Muscle of leg (tissue), 3 donors: ENCODE measurements at regions not wholly inside any gene's neighbourhood (a gene's known extent, or its start where the extent isn't known, plus 50 kb on each side); places are given as distances from the start of the nearest gene placed in this dataset.
"Not testable (repeated sequence)": the region's sequence is repeated elsewhere in the genome, so short reads cannot be mapped to it uniquely, and the experiment has no call there.

Source experiments
- DNase-seq: peaks from one replicate; pipeline ENCODE4 v3.0.0; 2013
- H3K27ac ChIP-seq: one replicate; pipeline ENCODE4 v1.5.1; 2013; ENCODE audit warnings: mild to moderate bottlenecking, low read length, control low read depth
- H3K27me3 ChIP-seq: one replicate; pipeline ENCODE4 v1.6.1; 2013; ENCODE audit warnings: low read length; ENCODE audit not compliant: control insufficient read depth, insufficient read depth
- H3K36me3 ChIP-seq: one replicate; pipeline ENCODE4 v1.6.1; 2013; ENCODE audit warnings: low read length; ENCODE audit not compliant: control insufficient read depth, insufficient read depth
- H3K4me1 ChIP-seq: one replicate; pipeline ENCODE4 v1.6.1; 2013; ENCODE audit warnings: low read length; ENCODE audit not compliant: control insufficient read depth, insufficient read depth
- H3K4me3 ChIP-seq: one replicate; pipeline ENCODE4 v1.5.1; 2013; ENCODE audit warnings: low read length, control low read depth
- H3K9me3 ChIP-seq: replicated peaks from 2 replicates; pipeline ENCODE4 v1.6.1; 2013; ENCODE audit warnings: low read depth, low read length; ENCODE audit not compliant: control insufficient read depth
- WGBS: methylation state at CpG from one replicate; pipeline ENCODE4 v1.1.5; 2013; ENCODE audit warnings: missing lambda C conversion rate; ENCODE audit not compliant: insufficient coverage; 5-methylcytosine and 5-hydroxymethylcytosine counted together

GRCh38 chr6:30819297-30819917, 64.9 kb upstream of the DDR1 start:
- no peaks in the 10 kb centered on the region for H3K9me3 ChIP-seq
- H3K36me3 ChIP-seq: no peaks in the 10 kb centered on the region
- 97% methylated on average over 8 of the region's 10 CpGs for WGBS
- no peak overlapping the region for H3K4me3 ChIP-seq
- no peak overlapping the region for H3K27ac ChIP-seq
- H3K27me3 ChIP-seq: no peaks in the 10 kb centered on the region
- no peak for DNase-seq
- no peaks in the 10 kb centered on the region for H3K4me1 ChIP-seq

- H3K4me3 ChIP-seq: no peak overlapping the region
- no peaks in the 10 kb centered on the region for H3K9me3 ChIP-seq
- H3K27me3 ChIP-seq: no peaks in the 10 kb centered on the region
- H3K27ac ChIP-seq: no peak overlapping the region
- no peaks in the 10 kb centered on the region for H3K4me1 ChIP-seq
- DNase-seq: peak; percentile 69
- no peaks in the 10 kb centered on the region for H3K36me3 ChIP-seq
- WGBS: 17% methylated on average over 1 of the region's 4 CpGs
Observed at GRCh38 chr6:30818391-30818841, 65.9 kb upstream of the DDR1 start.

- H3K36me3 ChIP-seq: no peaks in the 10 kb centered on the region
- 100% methylated on average over 2 of the region's 9 CpGs for WGBS
- H3K9me3 ChIP-seq: no peaks in the 10 kb centered on the region
- no peak overlapping the region for H3K27ac ChIP-seq
- H3K4me3 ChIP-seq: no peak overlapping the region
- H3K4me1 ChIP-seq: no peaks in the 10 kb centered on the region
- no peak for DNase-seq
- H3K27me3 ChIP-seq: no peaks in the 10 kb centered on the region
Observed at GRCh38 chr6:30816791-30817739, 67.3 kb upstream of the DDR1 start.

- H3K36me3 ChIP-seq, H3K9me3 ChIP-seq, H3K27me3 ChIP-seq, DNase-seq, H3K4me3 ChIP-seq, H3K4me1 ChIP-seq, H3K27ac ChIP-seq: not testable (repeated sequence)
- 93% methylated on average over 15 of the region's 34 CpGs for WGBS
Observed at GRCh38 chr6:30816296-30816695, 68.0 kb upstream of the DDR1 start.

- H3K4me1 ChIP-seq, H3K27me3 ChIP-seq, DNase-seq, H3K4me3 ChIP-seq, H3K27ac ChIP-seq, H3K36me3 ChIP-seq, H3K9me3 ChIP-seq: not testable (repeated sequence)
- 60% methylated on average over 1 of the region's 12 CpGs for WGBS
Observed at GRCh38 chr6:30815041-30815742, 69.1 kb upstream of the DDR1 start.

- Histone ChIP-seq H3K4me3 (no peak overlapping the region), H3K27ac (no peak overlapping the region), H3K9me3 (no peaks in the 10 kb centered on the region), H3K4me1 (no peaks in the 10 kb centered on the region), H3K36me3 (no peaks in the 10 kb centered on the region), H3K27me3 (no peaks in the 10 kb centered on the region)
- no peak for DNase-seq
- WGBS: 86% methylated on average over 2 of the region's 11 CpGs
Observed at GRCh38 chr6:30814146-30815040, 69.9 kb upstream of the DDR1 start.

- H3K36me3 ChIP-seq: no peaks in the 10 kb centered on the region
- no peaks in the 10 kb centered on the region for H3K4me1 ChIP-seq
- H3K27me3 ChIP-seq: no peaks in the 10 kb centered on the region
- 59% methylated on average over 5 of the region's 9 CpGs for whole genome bisulfite sequencing
- H3K4me3 ChIP-seq: no peak overlapping the region
- no peaks in the 10 kb centered on the region for H3K9me3 ChIP-seq
- no peak for DNase-seq
- H3K27ac ChIP-seq: no peak overlapping the region
Observed at GRCh38 chr6:30813631-30814145, 69.3 kb upstream of the IER3 start.

- Histone ChIP-seq H3K27ac (no peak overlapping the region), H3K4me3 (no peak overlapping the region), H3K9me3 (no peaks in the 10 kb centered on the region), H3K4me1 (no peaks in the 10 kb centered on the region), H3K36me3 (no peaks in the 10 kb centered on the region), H3K27me3 (no peaks in the 10 kb centered on the region)
- 77% methylated on average over 6 of the region's 7 CpGs for WGBS
- no peak for DNase-seq
Observed at GRCh38 chr6:30810813-30811339, 66.5 kb upstream of the IER3 start.

- H3K4me1 ChIP-seq, H3K27me3 ChIP-seq, H3K27ac ChIP-seq, DNase-seq, H3K36me3 ChIP-seq, H3K4me3 ChIP-seq, H3K9me3 ChIP-seq: not testable (repeated sequence)
- WGBS: 93% methylated on average over 10 of the region's 26 CpGs
Observed at GRCh38 chr6:30807566-30807965, 63.2 kb upstream of the IER3 start.
